SK-N-MC (cell line): ENCODE measurements at regions not wholly inside any gene's neighbourhood (a gene's known extent, or its start where the extent isn't known, plus 50 kb on each side); places are given as distances from the start of the nearest gene placed in this dataset.

Source experiments
- EZH2 ChIP-seq: fragments of 200-600 bp; sonication (generic); IDR thresholded peaks from one replicate; pipeline ENCODE4 v1.6.1; 2017; ENCODE audit warnings: antibody characterized with exemption
- POLR2AphosphoS5 ChIP-seq: IDR thresholded peaks from 2 replicates; pipeline ENCODE4 v1.6.1; 2012; ENCODE audit warnings: mild to moderate bottlenecking, low read depth, low read length, borderline replicate concordance

GRCh38 chr9:36730414-36730813 lies 157.7 kb downstream of the MELK start:
- TF ChIP-seq EZH2 (no peak), POLR2AphosphoS5 (no peak)
